ENCODE measurements at regions not wholly inside any gene's neighbourhood (a gene's known extent, or its start where the extent isn't known, plus 50 kb on each side); places are given as distances from the start of the nearest gene placed in this dataset.
A peak's percentile ranks its signal among the peaks of the same experiment; 100 is the strongest.

DNA sequence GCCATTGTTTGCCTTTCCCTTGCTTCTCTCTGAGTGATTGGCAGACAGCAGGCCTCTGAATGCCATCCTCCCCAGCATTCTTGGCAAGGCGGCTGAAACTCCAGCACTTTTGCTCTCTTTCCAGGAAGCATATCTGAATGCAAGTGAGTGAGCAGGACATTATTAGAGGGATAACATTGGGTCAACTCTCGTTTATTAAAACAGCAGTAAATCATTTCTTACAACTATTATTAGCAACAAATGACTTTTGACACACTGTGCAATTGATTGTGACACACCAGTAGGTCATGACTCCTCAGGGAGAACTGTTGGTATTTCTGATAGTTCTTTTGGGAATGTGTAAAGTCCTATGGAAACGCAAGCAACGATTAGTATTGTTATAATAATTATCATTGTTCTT is 103.8 kb downstream of the EFNB1 start:
- Histone ChIP-seq H3K27ac (ENCODE audit: low read depth in 2 of 2, low read length in 2 of 2) (peak overlapping the region in 1 of 2 donors; percentile 43), H3K36me3 (ENCODE audit: control insufficient read depth in 2 of 3, insufficient read depth in 3 of 3, low read length in 3 of 3) (no peaks in the 10 kb centered on the region), H3K27me3 (ENCODE audit: control insufficient read depth, insufficient read depth, low read length) (no peaks in the 10 kb centered on the region), H3K4me1 (ENCODE audit: control insufficient read depth in 2 of 3, insufficient read depth in 2 of 3, low read depth in 1 of 3, low read length in 3 of 3) (peaks cover 0 to 12% (median 11%) of the 10 kb centered on the region in 3 donors), H3K4me3 (ENCODE audit: low read length in 3 of 3) (no peak overlapping the region), H3K9me3 (ENCODE audit: control insufficient read depth in 2 of 3, insufficient read depth in 1 of 3, low read length in 3 of 3) (no peaks in the 10 kb centered on the region), H3K9ac (ENCODE audit: low read length in 3 of 3) (no peak overlapping the region)
- TF ChIP-seq, protein P1, sequence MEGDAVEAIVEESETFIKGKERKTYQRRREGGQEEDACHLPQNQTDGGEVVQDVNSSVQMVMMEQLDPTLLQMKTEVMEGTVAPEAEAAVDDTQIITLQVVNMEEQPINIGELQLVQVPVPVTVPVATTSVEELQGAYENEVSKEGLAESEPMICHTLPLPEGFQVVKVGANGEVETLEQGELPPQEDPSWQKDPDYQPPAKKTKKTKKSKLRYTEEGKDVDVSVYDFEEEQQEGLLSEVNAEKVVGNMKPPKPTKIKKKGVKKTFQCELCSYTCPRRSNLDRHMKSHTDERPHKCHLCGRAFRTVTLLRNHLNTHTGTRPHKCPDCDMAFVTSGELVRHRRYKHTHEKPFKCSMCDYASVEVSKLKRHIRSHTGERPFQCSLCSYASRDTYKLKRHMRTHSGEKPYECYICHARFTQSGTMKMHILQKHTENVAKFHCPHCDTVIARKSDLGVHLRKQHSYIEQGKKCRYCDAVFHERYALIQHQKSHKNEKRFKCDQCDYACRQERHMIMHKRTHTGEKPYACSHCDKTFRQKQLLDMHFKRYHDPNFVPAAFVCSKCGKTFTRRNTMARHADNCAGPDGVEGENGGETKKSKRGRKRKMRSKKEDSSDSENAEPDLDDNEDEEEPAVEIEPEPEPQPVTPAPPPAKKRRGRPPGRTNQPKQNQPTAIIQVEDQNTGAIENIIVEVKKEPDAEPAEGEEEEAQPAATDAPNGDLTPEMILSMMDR (IDR thresholded peaks at IDR 0.05; ENCODE audit: borderline replicate concordance, extremely low read depth, insufficient read depth) = no peak
- DNase-seq (peak in 1 of 5 donors; percentile 50), FAIRE-seq (peak; percentile 94)
- intact Hi-C loops (cut with DNase I) = no loop called here

DNA sequence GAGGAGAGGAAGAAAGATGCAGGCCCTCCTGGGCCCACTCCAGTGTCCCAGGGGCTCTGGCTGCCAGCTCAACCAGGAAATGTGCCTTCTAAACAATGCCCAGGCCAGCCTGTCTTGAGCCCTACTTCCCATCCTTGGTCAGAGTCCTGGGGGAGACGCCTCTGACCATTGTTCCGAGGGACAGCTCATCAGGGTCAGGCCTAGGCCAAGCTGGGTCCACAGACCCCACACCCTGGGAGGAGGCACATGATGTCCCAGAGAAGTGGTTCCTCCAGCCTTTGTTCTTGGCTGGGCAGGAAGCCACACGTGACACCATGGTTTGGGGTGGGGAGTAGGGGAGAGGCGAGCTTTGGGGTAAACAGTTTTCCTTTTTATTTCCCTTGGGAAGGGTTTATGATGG is 102.5 kb downstream of the EFNB1 start:
- TF ChIP-seq, protein P1 (IDR thresholded peaks at IDR 0.05; ENCODE audit: borderline replicate concordance, extremely low read depth, insufficient read depth) = no peak
- no peak overlapping the region for H3K9ac ChIP-seq (ENCODE audit: low read length in 3 of 3)
- H3K4me1 ChIP-seq (ENCODE audit: control insufficient read depth in 2 of 3, insufficient read depth in 2 of 3, low read depth in 1 of 3, low read length in 3 of 3) = peaks cover 0 to 11% (median 9%) of the 10 kb centered on the region in 3 donors
- intact Hi-C loops (cut with DNase I) = no loop called here
- no peaks in the 10 kb centered on the region for H3K27me3 ChIP-seq (ENCODE audit: control insufficient read depth, insufficient read depth, low read length)
- DNase-seq = no peak
- no peak for FAIRE-seq
- peak overlapping the region in 1 of 2 donors; percentile 4 for H3K27ac ChIP-seq (ENCODE audit: low read depth in 2 of 2, low read length in 2 of 2)
- H3K4me3 ChIP-seq (ENCODE audit: low read length in 3 of 3) = no peak overlapping the region
- no peaks in the 10 kb centered on the region for H3K36me3 ChIP-seq (ENCODE audit: control insufficient read depth in 2 of 3, insufficient read depth in 3 of 3, low read length in 3 of 3)
- no peaks in the 10 kb centered on the region for H3K9me3 ChIP-seq (ENCODE audit: control insufficient read depth in 2 of 3, insufficient read depth in 1 of 3, low read length in 3 of 3)

DNA sequence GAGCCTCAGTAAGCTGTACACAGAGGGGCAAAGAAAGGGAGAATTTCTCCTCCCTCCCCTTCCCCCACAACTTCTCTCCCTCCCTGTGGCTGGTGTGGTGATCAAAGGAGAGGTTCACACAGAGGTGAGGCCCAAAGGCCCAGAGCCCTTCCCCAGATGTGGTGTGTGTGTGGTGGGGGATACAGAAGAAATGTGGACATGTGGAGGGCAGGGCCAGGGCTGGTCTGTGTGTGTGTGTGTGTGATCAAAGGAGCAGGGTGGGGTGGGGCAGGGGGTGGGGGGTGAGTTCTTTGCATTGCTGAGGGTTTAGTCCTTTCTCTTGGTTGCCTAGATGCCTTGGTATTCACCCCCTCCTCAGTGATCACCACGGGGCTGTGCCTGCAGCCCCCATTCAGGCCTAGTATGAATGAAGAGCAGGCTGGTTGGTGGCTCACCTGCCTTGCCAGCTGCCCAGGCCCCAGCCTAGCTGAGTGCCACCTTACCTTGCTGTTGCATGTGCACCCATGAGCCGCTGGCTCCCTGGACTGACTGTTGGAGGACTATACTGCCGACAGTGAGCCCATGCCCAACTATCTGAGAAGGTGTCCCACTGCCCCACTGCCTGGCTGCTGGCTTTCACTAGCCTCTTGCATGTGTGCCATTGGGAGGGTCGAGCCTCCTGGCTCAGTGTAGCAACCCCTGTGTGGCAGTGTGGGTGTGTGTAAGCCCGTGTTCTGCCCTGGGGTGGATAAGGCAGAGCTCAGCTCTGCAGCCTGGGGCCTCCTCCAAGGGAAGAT is 101.9 kb downstream of the EFNB1 start:
- Histone ChIP-seq H3K9ac (ENCODE audit: low read length in 3 of 3) (no peak overlapping the region), H3K4me3 (ENCODE audit: low read length in 3 of 3) (no peak overlapping the region), H3K27me3 (ENCODE audit: control insufficient read depth, insufficient read depth, low read length) (no peaks in the 10 kb centered on the region), H3K9me3 (ENCODE audit: control insufficient read depth in 2 of 3, insufficient read depth in 1 of 3, low read length in 3 of 3) (no peaks in the 10 kb centered on the region), H3K4me1 (ENCODE audit: control insufficient read depth in 2 of 3, insufficient read depth in 2 of 3, low read depth in 1 of 3, low read length in 3 of 3) (peaks cover 0 to 11% (median 9%) of the 10 kb centered on the region in 3 donors), H3K36me3 (ENCODE audit: control insufficient read depth in 2 of 3, insufficient read depth in 3 of 3, low read length in 3 of 3) (no peaks in the 10 kb centered on the region), H3K27ac (ENCODE audit: low read depth in 2 of 2, low read length in 2 of 2) (peak overlapping the region in 1 of 2 donors; percentile 4)
- FAIRE-seq (no peak), DNase-seq (peak in 3 of 5 donors; percentile 41 to 52 (median 46))
- intact Hi-C loops (cut with DNase I) = no loop called here
- TF ChIP-seq, protein P1 (IDR thresholded peaks at IDR 0.05; ENCODE audit: borderline replicate concordance, extremely low read depth, insufficient read depth) = no peak
